ENCODE measurements at regions not wholly inside any gene's neighbourhood (a gene's known extent, or its start where the extent isn't known, plus 50 kb on each side); places are given as distances from the start of the nearest gene placed in this dataset.
A peak's percentile ranks its signal among the peaks of the same experiment; 100 is the strongest.

DNA sequence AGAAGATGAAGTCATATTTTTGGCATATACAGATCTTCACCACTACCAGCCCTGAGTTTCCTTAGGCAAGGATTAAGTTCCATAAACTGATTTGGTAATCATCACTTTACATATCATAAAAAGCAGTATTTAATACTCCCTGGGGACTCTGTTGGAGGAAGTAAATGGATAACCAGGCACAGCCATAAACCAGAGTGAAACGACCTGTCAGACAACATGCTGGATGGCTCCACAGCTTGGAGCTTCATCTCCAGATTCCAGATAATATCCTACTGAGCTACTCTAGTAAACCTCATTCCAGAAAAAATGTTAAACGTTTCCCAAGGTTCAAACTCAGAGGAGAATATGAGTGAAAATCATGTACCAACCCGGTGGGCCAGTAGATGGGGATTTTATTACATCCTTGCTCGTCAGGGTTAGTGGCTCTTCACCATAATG is 109.2 kb downstream of the BASP1 start:
- Histone ChIP-seq H2BK15ac (ENCODE audit: low read depth, poor library complexity, severe bottlenecking) (no peak overlapping the region), H3K4me3 (ENCODE audit: insufficient read depth in 1 of 2, low read depth in 1 of 2, low read length in 2 of 2) (no peak overlapping the region), H3K27ac (ENCODE audit: low read length, poor library complexity, severe bottlenecking) (no peak overlapping the region), H4K8ac (ENCODE audit: low read length) (no peak overlapping the region), H2AFZ (ENCODE audit: low read depth, low read length) (no peak overlapping the region), H3K4me2 (ENCODE audit: low read length, poor library complexity, severe bottlenecking) (no peak overlapping the region), H4K91ac (ENCODE audit: low read length) (no peak overlapping the region), H2AK5ac (ENCODE audit: low read length, severe bottlenecking) (no peak overlapping the region), H3K18ac (ENCODE audit: low read depth in 1 of 2, low read length in 2 of 2) (no peak overlapping the region), H2BK12ac (ENCODE audit: low read length in 2 of 2) (no peak overlapping the region), H3K36me3 (ENCODE audit: control insufficient read depth in 1 of 2, insufficient read depth in 2 of 2, low read depth in 1 of 2, low read length in 2 of 2) (no peaks in the 10 kb centered on the region), H2BK5ac (ENCODE audit: low read depth, low read length, poor library complexity, severe bottlenecking) (no peak overlapping the region), H3K9ac (ENCODE audit: low read length) (no peak overlapping the region), H3K27me3 (ENCODE audit: control insufficient read depth in 1 of 2, insufficient read depth in 1 of 2, low read length in 2 of 2) (no peaks in the 10 kb centered on the region), H3K23ac (ENCODE audit: low read length in 2 of 2) (no peak overlapping the region), H3K4me1 (ENCODE audit: control insufficient read depth, insufficient read depth, low read depth, low read length) (peaks cover 2% of the 10 kb centered on the region), H3K4ac (ENCODE audit: low read depth in 1 of 2, low read length in 2 of 2) (no peak overlapping the region), H3K9me3 (ENCODE audit: control insufficient read depth, low read length) (no peaks in the 10 kb centered on the region), H3K14ac (ENCODE audit: low read length in 2 of 2) (no peak overlapping the region), H3K79me1 (replicated peaks; ENCODE audit: low read length, poor library complexity, severe bottlenecking) (no peaks in the 10 kb centered on the region), H2BK120ac (ENCODE audit: low read depth, low read length) (no peak overlapping the region)
- DNase-seq, result no peak
- 58% methylated on average over 4 of the region's 4 CpGs for WGBS

- no peaks in the 10 kb centered on the region for H3K79me1 ChIP-seq (replicated peaks; ENCODE audit: low read length, poor library complexity, severe bottlenecking)
- H3K23ac ChIP-seq (ENCODE audit: low read length in 2 of 2), result no peak overlapping the region
- no peak overlapping the region for H2AFZ ChIP-seq (ENCODE audit: low read depth, low read length)
- H3K36me3 ChIP-seq (ENCODE audit: control insufficient read depth in 1 of 2, insufficient read depth in 2 of 2, low read depth in 1 of 2, low read length in 2 of 2), result no peaks in the 10 kb centered on the region
- no peak overlapping the region for H3K9ac ChIP-seq (ENCODE audit: low read length)
- H3K18ac ChIP-seq (ENCODE audit: low read depth in 1 of 2, low read length in 2 of 2), result no peak overlapping the region
- H3K4me1 ChIP-seq (ENCODE audit: control insufficient read depth, insufficient read depth, low read depth, low read length), result peaks cover 2% of the 10 kb centered on the region
- H2BK120ac ChIP-seq (ENCODE audit: low read depth, low read length), result no peak overlapping the region
- H4K91ac ChIP-seq (ENCODE audit: low read length), result no peak overlapping the region
- DNase-seq, result no peak
- no peak overlapping the region for H3K14ac ChIP-seq (ENCODE audit: low read length in 2 of 2)
- H3K4me3 ChIP-seq (ENCODE audit: insufficient read depth in 1 of 2, low read depth in 1 of 2, low read length in 2 of 2), result no peak overlapping the region
- no peak overlapping the region for H2BK12ac ChIP-seq (ENCODE audit: low read length in 2 of 2)
- no peak overlapping the region for H4K8ac ChIP-seq (ENCODE audit: low read length)
- no peaks in the 10 kb centered on the region for H3K27me3 ChIP-seq (ENCODE audit: control insufficient read depth in 1 of 2, insufficient read depth in 1 of 2, low read length in 2 of 2)
- no peak overlapping the region for H3K4ac ChIP-seq (ENCODE audit: low read depth in 1 of 2, low read length in 2 of 2)
- no peak overlapping the region for H2AK5ac ChIP-seq (ENCODE audit: low read length, severe bottlenecking)
- H3K4me2 ChIP-seq (ENCODE audit: low read length, poor library complexity, severe bottlenecking), result no peak overlapping the region
- WGBS, result 57% methylated on average over 9 of the region's 9 CpGs
- H2BK15ac ChIP-seq (ENCODE audit: low read depth, poor library complexity, severe bottlenecking), result no peak overlapping the region
- H2BK5ac ChIP-seq (ENCODE audit: low read depth, low read length, poor library complexity, severe bottlenecking), result no peak overlapping the region
- no peak overlapping the region for H3K27ac ChIP-seq (ENCODE audit: low read length, poor library complexity, severe bottlenecking)
- H3K9me3 ChIP-seq (ENCODE audit: control insufficient read depth, low read length), result no peaks in the 10 kb centered on the region
Observed at GRCh38 chr5:17327048-17327625, 109.7 kb downstream of the BASP1 start.

GRCh38 chr5:17329571-17329970 is 112.1 kb downstream of the BASP1 start:
- Histone ChIP-seq H4K8ac (ENCODE audit: low read length) (no peak overlapping the region), H3K9ac (ENCODE audit: low read length) (no peak overlapping the region), H3K18ac (ENCODE audit: low read depth in 1 of 2, low read length in 2 of 2) (no peak overlapping the region), H3K9me3 (ENCODE audit: control insufficient read depth, low read length) (peaks cover 5% of the 10 kb centered on the region), H3K4me3 (ENCODE audit: insufficient read depth in 1 of 2, low read depth in 1 of 2, low read length in 2 of 2) (no peak overlapping the region), H2BK12ac (ENCODE audit: low read length in 2 of 2) (no peak overlapping the region), H2AK5ac (ENCODE audit: low read length, severe bottlenecking) (no peak overlapping the region), H2BK120ac (ENCODE audit: low read depth, low read length) (no peak overlapping the region), H3K4me2 (ENCODE audit: low read length, poor library complexity, severe bottlenecking) (no peak overlapping the region), H2AFZ (ENCODE audit: low read depth, low read length) (no peak overlapping the region), H3K4ac (ENCODE audit: low read depth in 1 of 2, low read length in 2 of 2) (no peak overlapping the region), H3K4me1 (ENCODE audit: control insufficient read depth, insufficient read depth, low read depth, low read length) (peaks cover 2% of the 10 kb centered on the region), H3K23ac (ENCODE audit: low read length in 2 of 2) (no peak overlapping the region), H4K91ac (ENCODE audit: low read length) (no peak overlapping the region), H2BK5ac (ENCODE audit: low read depth, low read length, poor library complexity, severe bottlenecking) (no peak overlapping the region), H3K36me3 (ENCODE audit: control insufficient read depth in 1 of 2, insufficient read depth in 2 of 2, low read depth in 1 of 2, low read length in 2 of 2) (no peaks in the 10 kb centered on the region), H3K14ac (ENCODE audit: low read length in 2 of 2) (no peak overlapping the region), H2BK15ac (ENCODE audit: low read depth, poor library complexity, severe bottlenecking) (no peak overlapping the region), H3K79me1 (replicated peaks; ENCODE audit: low read length, poor library complexity, severe bottlenecking) (no peaks in the 10 kb centered on the region), H3K27me3 (ENCODE audit: control insufficient read depth in 1 of 2, insufficient read depth in 1 of 2, low read length in 2 of 2) (no peaks in the 10 kb centered on the region), H3K27ac (ENCODE audit: low read length, poor library complexity, severe bottlenecking) (no peak overlapping the region)
- WGBS, result 100% methylated on average over 2 of the region's 3 CpGs
- DNase-seq, result no peak

- Histone ChIP-seq H3K4me3 (ENCODE audit: insufficient read depth in 1 of 2, low read depth in 1 of 2, low read length in 2 of 2) (no peak overlapping the region), H3K9me3 (ENCODE audit: control insufficient read depth, low read length) (peaks cover 5% of the 10 kb centered on the region), H2BK12ac (ENCODE audit: low read length in 2 of 2) (no peak overlapping the region), H3K18ac (ENCODE audit: low read depth in 1 of 2, low read length in 2 of 2) (no peak overlapping the region), H4K91ac (ENCODE audit: low read length) (no peak overlapping the region), H3K4me2 (ENCODE audit: low read length, poor library complexity, severe bottlenecking) (no peak overlapping the region), H3K4ac (ENCODE audit: low read depth in 1 of 2, low read length in 2 of 2) (no peak overlapping the region), H3K9ac (ENCODE audit: low read length) (no peak overlapping the region), H2BK15ac (ENCODE audit: low read depth, poor library complexity, severe bottlenecking) (no peak overlapping the region), H3K79me1 (replicated peaks; ENCODE audit: low read length, poor library complexity, severe bottlenecking) (no peaks in the 10 kb centered on the region), H3K4me1 (ENCODE audit: control insufficient read depth, insufficient read depth, low read depth, low read length) (peaks cover 2% of the 10 kb centered on the region), H3K23ac (ENCODE audit: low read length in 2 of 2) (no peak overlapping the region), H3K36me3 (ENCODE audit: control insufficient read depth in 1 of 2, insufficient read depth in 2 of 2, low read depth in 1 of 2, low read length in 2 of 2) (no peaks in the 10 kb centered on the region), H2AFZ (ENCODE audit: low read depth, low read length) (no peak overlapping the region), H3K14ac (ENCODE audit: low read length in 2 of 2) (peak overlapping the region in 1 of 2 experiments; percentile 48), H2AK5ac (ENCODE audit: low read length, severe bottlenecking) (no peak overlapping the region), H4K8ac (ENCODE audit: low read length) (no peak overlapping the region), H2BK120ac (ENCODE audit: low read depth, low read length) (no peak overlapping the region), H2BK5ac (ENCODE audit: low read depth, low read length, poor library complexity, severe bottlenecking) (no peak overlapping the region), H3K27me3 (ENCODE audit: control insufficient read depth in 1 of 2, insufficient read depth in 1 of 2, low read length in 2 of 2) (no peaks in the 10 kb centered on the region), H3K27ac (ENCODE audit: low read length, poor library complexity, severe bottlenecking) (no peak overlapping the region)
- no peak for DNase-seq
- 95% methylated on average over 2 of the region's 2 CpGs for whole genome bisulfite sequencing
Observed at GRCh38 chr5:17330386-17330785, 113.0 kb downstream of the BASP1 start.

Data from mesenchymal stem cell (in vitro differentiated cells and primary cell).